ENCODE measurements at regions not wholly inside any gene's neighbourhood (a gene's known extent, or its start where the extent isn't known, plus 50 kb on each side); places are given as distances from the start of the nearest gene placed in this dataset.

- POLR2A ChIA-PET = no interaction called here
- H3K4me3 Mint-ChIP-seq = no peak overlapping the region
Observed at GRCh38 chr15:87631775-87632174, 624.8 kb downstream of the NTRK3 start.

GRCh38 chr15:87631093-87631492 lies 625.4 kb downstream of the NTRK3 start:
- Histone ChIP-seq H3K4me3 (ENCODE audit: low read length) (no peak overlapping the region), H3K9me3 (ENCODE audit: control insufficient read depth in 1 of 2, insufficient read depth in 1 of 2, low read length in 2 of 2) (no peaks in the 10 kb centered on the region), H3K36me3 (ENCODE audit: insufficient read depth, low read length) (no peaks in the 10 kb centered on the region), H3K4me1 (ENCODE audit: insufficient read depth, low read length) (no peaks in the 10 kb centered on the region), H3K27me3 (ENCODE audit: control insufficient read depth in 1 of 2, insufficient read depth in 2 of 2, low read length in 2 of 2) (no peaks in the 10 kb centered on the region), H3K27ac (ENCODE audit: low read depth in 1 of 2, low read length in 2 of 2) (no peak overlapping the region)
- H3K36me3 Mint-ChIP-seq (ENCODE audit: low read depth) = no peaks in the 10 kb centered on the region
- POLR2A ChIA-PET = no interaction called here
- no peaks in the 10 kb centered on the region for H3K27me3 Mint-ChIP-seq
- no peaks in the 10 kb centered on the region for H3K4me1 Mint-ChIP-seq (ENCODE audit: low read depth)
- H3K9me3 Mint-ChIP-seq = no peaks in the 10 kb centered on the region
- no peak for TF ChIP-seq CTCF (IDR thresholded peaks at IDR 0.05)
- ATAC-seq (ENCODE audit: poor library complexity) (no peak), DNase-seq (no peak)
- CTCF ChIA-PET = no interaction called here
- H3K4me3 Mint-ChIP-seq = no peak overlapping the region
- intact Hi-C loops (cut with DNase I, micrococcal nuclease) = no loop called here
- no peak overlapping the region for H3K27ac Mint-ChIP-seq

More at GRCh38 chr15:87631775-87632174, 624.8 kb downstream of the NTRK3 start:
- DNase-seq (no peak), ATAC-seq (ENCODE audit: poor library complexity) (no peak)
- H3K4me1 Mint-ChIP-seq (ENCODE audit: low read depth) = no peaks in the 10 kb centered on the region
- H3K4me3 ChIP-seq (ENCODE audit: low read length) = no peak overlapping the region
- no peaks in the 10 kb centered on the region for H3K9me3 ChIP-seq (ENCODE audit: control insufficient read depth in 1 of 2, insufficient read depth in 1 of 2, low read length in 2 of 2)
- CTCF ChIA-PET = no interaction called here
- H3K27me3 ChIP-seq (ENCODE audit: control insufficient read depth in 1 of 2, insufficient read depth in 2 of 2, low read length in 2 of 2) = no peaks in the 10 kb centered on the region
- TF ChIP-seq CTCF (IDR thresholded peaks at IDR 0.05) = no peak
- no peaks in the 10 kb centered on the region for H3K36me3 ChIP-seq (ENCODE audit: insufficient read depth, low read length)
- no peaks in the 10 kb centered on the region for H3K4me1 ChIP-seq (ENCODE audit: insufficient read depth, low read length)
- H3K27me3 Mint-ChIP-seq = no peaks in the 10 kb centered on the region
- no peak overlapping the region for H3K27ac Mint-ChIP-seq
- no peaks in the 10 kb centered on the region for H3K9me3 Mint-ChIP-seq
- H3K27ac ChIP-seq (ENCODE audit: low read depth in 1 of 2, low read length in 2 of 2) = no peak overlapping the region
- H3K36me3 Mint-ChIP-seq (ENCODE audit: low read depth) = no peaks in the 10 kb centered on the region
- intact Hi-C loops (cut with DNase I, micrococcal nuclease) = no loop called here

GRCh38 chr15:87628311-87628710 lies 628.2 kb downstream of the NTRK3 start:
- POLR2A ChIA-PET = no interaction called here
- H3K9me3 ChIP-seq (ENCODE audit: control insufficient read depth in 1 of 2, insufficient read depth in 1 of 2, low read length in 2 of 2) = no peaks in the 10 kb centered on the region
- H3K9me3 Mint-ChIP-seq = no peaks in the 10 kb centered on the region
- no peak for DNase-seq
- H3K27me3 Mint-ChIP-seq = no peaks in the 10 kb centered on the region
- no peaks in the 10 kb centered on the region for H3K4me1 ChIP-seq (ENCODE audit: insufficient read depth, low read length)
- no peaks in the 10 kb centered on the region for H3K36me3 ChIP-seq (ENCODE audit: insufficient read depth, low read length)
- H3K36me3 Mint-ChIP-seq (ENCODE audit: low read depth) = no peaks in the 10 kb centered on the region
- intact Hi-C loops (cut with DNase I, micrococcal nuclease) = no loop called here
- no peak overlapping the region for H3K27ac Mint-ChIP-seq
- H3K27ac ChIP-seq (ENCODE audit: low read depth in 1 of 2, low read length in 2 of 2) = no peak overlapping the region
- no peak for ATAC-seq (ENCODE audit: poor library complexity)
- no peak for TF ChIP-seq CTCF (IDR thresholded peaks at IDR 0.05)
- H3K4me1 Mint-ChIP-seq (ENCODE audit: low read depth) = no peaks in the 10 kb centered on the region
- H3K4me3 Mint-ChIP-seq = no peak overlapping the region
- CTCF ChIA-PET = no interaction called here
- H3K4me3 ChIP-seq (ENCODE audit: low read length) = no peak overlapping the region
- no peaks in the 10 kb centered on the region for H3K27me3 ChIP-seq (ENCODE audit: control insufficient read depth in 1 of 2, insufficient read depth in 2 of 2, low read length in 2 of 2)

All from CD4-positive, alpha-beta T cell (primary cell).